Mesenchymal stem cell (in vitro differentiated cells and primary cell): ENCODE measurements at regions not wholly inside any gene's neighbourhood (a gene's known extent, or its start where the extent isn't known, plus 50 kb on each side); places are given as distances from the start of the nearest gene placed in this dataset.

Experiments used
- DNase-seq: peaks from one replicate; pipeline ENCODE4 v3.0.0-alpha.2; 2013
- H2AFZ ChIP-seq: one replicate; pipeline ENCODE4 v1.6.1; 2013; ENCODE audit warnings: low read depth, mild to moderate bottlenecking, control low read depth, inconsistent platforms, low read length, moderate library complexity
- H2AK5ac ChIP-seq: 2 replicates; pipeline ENCODE4 v1.6.1; 2013; ENCODE audit warnings: low read length, moderate library complexity, mild to moderate bottlenecking, inconsistent platforms; ENCODE audit not compliant: severe bottlenecking
- H2BK120ac ChIP-seq: one replicate; pipeline ENCODE4 v1.6.1; 2013; ENCODE audit warnings: low read depth, mild to moderate bottlenecking, inconsistent platforms, low read length, moderate library complexity
- H2BK12ac ChIP-seq, 2 experiments: one replicate each; pipeline ENCODE4 v1.6.1; 2013; ENCODE audit warnings: inconsistent platforms in 2 of 2, low read length in 2 of 2, mild to moderate bottlenecking in 2 of 2, moderate library complexity in 2 of 2, control low read depth in 1 of 2
- H2BK15ac ChIP-seq: one replicate; pipeline ENCODE4 v1.6.1; 2013; ENCODE audit warnings: mild to moderate bottlenecking, low read depth, inconsistent platforms; ENCODE audit not compliant: poor library complexity, severe bottlenecking
- H2BK5ac ChIP-seq: 2 replicates; pipeline ENCODE4 v1.6.1; 2013; ENCODE audit warnings: low read depth, mild to moderate bottlenecking, low read length, control low read depth, inconsistent platforms; ENCODE audit not compliant: poor library complexity, severe bottlenecking
- H3K14ac ChIP-seq, 2 experiments: one replicate each; pipeline ENCODE4 v1.6.1; 2013; ENCODE audit warnings: inconsistent platforms in 2 of 2, low read length in 2 of 2, control low read depth in 1 of 2, mild to moderate bottlenecking in 1 of 2, moderate library complexity in 1 of 2
- H3K18ac ChIP-seq, 2 experiments: one replicate each; pipeline ENCODE4 v1.6.1; 2013; ENCODE audit warnings: inconsistent platforms in 2 of 2, low read length in 2 of 2, control low read depth in 1 of 2, low read depth in 1 of 2, mild to moderate bottlenecking in 1 of 2
- H3K23ac ChIP-seq, 2 experiments: one replicate each; pipeline ENCODE4 v1.6.1; 2013; ENCODE audit warnings: inconsistent platforms in 2 of 2, low read length in 2 of 2, mild to moderate bottlenecking in 2 of 2, moderate library complexity in 2 of 2, control low read depth in 1 of 2
- H3K27ac ChIP-seq: 2 replicates; pipeline ENCODE4 v1.5.1; 2013; ENCODE audit warnings: mild to moderate bottlenecking, moderate library complexity, low read length, control low read depth, inconsistent platforms; ENCODE audit not compliant: poor library complexity, severe bottlenecking
- H3K27me3 ChIP-seq, 2 experiments: 2 replicates each; pipeline versions ENCODE4 v1.6.1 to v1.7.0; 2013; ENCODE audit warnings: low read length in 2 of 2, mild to moderate bottlenecking in 2 of 2, moderate library complexity in 2 of 2, control low read depth in 1 of 2, inconsistent platforms in 1 of 2; ENCODE audit not compliant: control insufficient read depth in 1 of 2, insufficient read depth in 1 of 2
- H3K36me3 ChIP-seq, 2 experiments: 2 replicates each; pipeline versions ENCODE4 v1.6.1 to v1.7.0; 2013; ENCODE audit warnings: low read length in 2 of 2, control low read depth in 1 of 2, inconsistent platforms in 1 of 2, low read depth in 1 of 2, mild to moderate bottlenecking in 1 of 2; ENCODE audit not compliant: insufficient read depth in 2 of 2, control insufficient read depth in 1 of 2
- H3K4ac ChIP-seq, 2 experiments: one replicate each; pipeline ENCODE4 v1.6.1; 2013; ENCODE audit warnings: inconsistent platforms in 2 of 2, low read length in 2 of 2, mild to moderate bottlenecking in 2 of 2, moderate library complexity in 2 of 2, control low read depth in 1 of 2, low read depth in 1 of 2
- H3K4me1 ChIP-seq: 2 replicates; pipeline ENCODE4 v1.6.1; 2013; ENCODE audit warnings: low read depth, low read length, control low read depth; ENCODE audit not compliant: control insufficient read depth, insufficient read depth
- H3K4me2 ChIP-seq: 2 replicates; pipeline ENCODE4 v1.6.1; 2013; ENCODE audit warnings: low read length, mild to moderate bottlenecking, inconsistent platforms; ENCODE audit not compliant: poor library complexity, severe bottlenecking
- H3K4me3 ChIP-seq, 2 experiments: 2 replicates each; pipeline versions ENCODE4 v1.5.1 to v1.7.0; 2013; ENCODE audit warnings: low read length in 2 of 2, mild to moderate bottlenecking in 2 of 2, control low read depth in 1 of 2, low read depth in 1 of 2; ENCODE audit not compliant: insufficient read depth in 1 of 2
- H3K79me1 ChIP-seq: replicated peaks from 2 replicates; pipeline ENCODE4 v1.6.1; 2013; ENCODE audit warnings: mild to moderate bottlenecking, control low read depth, low read length, inconsistent platforms; ENCODE audit not compliant: poor library complexity, severe bottlenecking
- H3K9ac ChIP-seq: 2 replicates; pipeline ENCODE4 v1.7.0; 2013; ENCODE audit warnings: mild to moderate bottlenecking, low read length, moderate library complexity
- H3K9me3 ChIP-seq: 2 replicates; pipeline ENCODE4 v1.7.0; 2013; ENCODE audit warnings: mild to moderate bottlenecking, low read length; ENCODE audit not compliant: control insufficient read depth
- H4K8ac ChIP-seq: one replicate; pipeline ENCODE4 v1.6.1; 2013; ENCODE audit warnings: inconsistent platforms, mild to moderate bottlenecking, low read length, moderate library complexity
- H4K91ac ChIP-seq: one replicate; pipeline ENCODE4 v1.6.1; 2013; ENCODE audit warnings: mild to moderate bottlenecking, low read length, inconsistent platforms
- WGBS: methylation state at CpG from one replicate; pipeline ENCODE4 v1.1.7; 2013; ENCODE audit warnings: mixed read lengths; 5-methylcytosine and 5-hydroxymethylcytosine counted together

DNA sequence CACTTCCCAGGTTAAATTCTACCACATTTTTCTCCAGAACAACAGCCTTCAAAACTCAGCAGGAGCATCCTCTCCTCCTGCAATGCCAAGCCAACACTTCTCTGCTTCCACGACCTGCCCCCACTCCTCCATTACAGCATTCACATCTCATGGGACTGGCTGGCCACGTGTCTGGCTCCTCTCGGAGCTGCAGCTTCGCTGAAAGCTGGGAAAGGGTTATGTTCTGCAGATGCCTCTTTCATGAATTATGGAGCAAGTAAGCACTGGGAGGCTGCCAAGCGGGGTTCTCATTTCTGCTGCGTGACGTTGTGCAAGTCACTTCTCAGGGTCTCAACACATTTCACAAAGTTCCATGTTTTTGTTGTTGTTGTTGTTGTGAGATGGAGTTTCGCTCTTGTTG, 142.2 kb upstream of the RFLNA start:
- H3K4me1 ChIP-seq, result no peaks in the 10 kb centered on the region
- H4K8ac ChIP-seq, result no peak overlapping the region
- no peak overlapping the region for H3K4ac ChIP-seq
- no peak overlapping the region for H3K9ac ChIP-seq
- no peak overlapping the region for H3K23ac ChIP-seq
- no peak for DNase-seq
- no peak overlapping the region for H3K14ac ChIP-seq
- H2AK5ac ChIP-seq, result no peak overlapping the region
- no peak overlapping the region for H2BK5ac ChIP-seq
- H2BK12ac ChIP-seq, result no peak overlapping the region
- no peak overlapping the region for H2BK15ac ChIP-seq
- H3K36me3 ChIP-seq, result no peaks in the 10 kb centered on the region
- H3K27me3 ChIP-seq, result peaks cover 18 to 24% of the 10 kb centered on the region in 2 experiments
- H3K9me3 ChIP-seq, result peaks cover 3% of the 10 kb centered on the region
- H2AFZ ChIP-seq, result no peak overlapping the region
- no peaks in the 10 kb centered on the region for H3K79me1 ChIP-seq
- H2BK120ac ChIP-seq, result no peak overlapping the region
- no peak overlapping the region for H3K27ac ChIP-seq
- WGBS, result 82% methylated on average over 8 of the region's 8 CpGs
- H3K18ac ChIP-seq, result no peak overlapping the region
- H4K91ac ChIP-seq, result no peak overlapping the region
- no peak overlapping the region for H3K4me2 ChIP-seq
- no peak overlapping the region for H3K4me3 ChIP-seq

DNA sequence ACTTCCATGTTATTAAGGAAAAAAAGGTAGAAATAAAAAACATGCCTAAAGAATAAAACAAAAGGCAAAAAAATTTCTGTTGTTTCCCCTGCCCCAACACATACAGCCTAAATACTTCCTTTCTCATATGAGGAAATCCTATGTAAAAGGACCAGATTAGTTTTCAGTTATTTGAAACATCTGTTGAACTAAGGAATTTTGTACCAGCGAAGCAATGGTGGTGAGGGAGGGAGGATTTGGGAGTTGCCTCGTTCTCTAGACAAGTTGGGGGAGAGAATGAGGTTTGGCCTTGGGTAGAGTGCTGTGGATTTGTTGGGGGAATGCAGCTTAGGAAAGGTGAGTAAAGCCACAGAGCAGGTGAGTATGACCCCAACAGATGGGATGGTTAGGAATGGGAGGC, 141.5 kb upstream of the RFLNA start:
- Histone ChIP-seq H3K4me3 (no peak overlapping the region), H3K4me2 (no peak overlapping the region), H3K18ac (no peak overlapping the region), H2AK5ac (no peak overlapping the region), H3K9me3 (peaks cover 3% of the 10 kb centered on the region), H3K79me1 (no peaks in the 10 kb centered on the region), H3K27me3 (peaks cover 17 to 28% of the 10 kb centered on the region in 2 experiments), H3K14ac (no peak overlapping the region), H3K9ac (no peak overlapping the region), H2AFZ (no peak overlapping the region), H2BK15ac (no peak overlapping the region), H3K36me3 (no peaks in the 10 kb centered on the region), H2BK12ac (no peak overlapping the region), H3K27ac (no peak overlapping the region), H3K4me1 (no peaks in the 10 kb centered on the region), H2BK120ac (no peak overlapping the region), H4K91ac (no peak overlapping the region), H3K4ac (no peak overlapping the region), H3K23ac (no peak overlapping the region), H4K8ac (no peak overlapping the region), H2BK5ac (no peak overlapping the region)
- WGBS, result 82% methylated on average over 2 of the region's 2 CpGs
- no peak for DNase-seq

DNA sequence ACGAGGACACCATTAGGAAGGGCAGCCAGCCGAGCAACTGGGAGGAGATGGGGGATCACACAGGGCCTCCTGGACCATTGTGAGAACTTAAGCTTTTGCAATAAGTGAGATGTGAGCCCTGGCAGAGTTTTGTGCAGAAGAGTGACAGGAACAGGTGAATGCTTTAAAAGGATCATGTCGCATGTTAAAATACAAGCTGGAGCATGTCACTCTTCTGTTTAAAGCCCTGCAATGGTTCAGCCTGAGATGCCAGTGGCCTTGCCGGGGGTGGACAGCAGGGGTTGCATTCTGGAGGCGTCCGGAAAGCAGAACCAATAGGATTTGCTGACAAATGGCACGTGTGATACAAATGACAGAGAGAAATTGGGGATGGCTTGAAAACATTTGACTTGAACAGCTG, 137.5 kb upstream of the RFLNA start:
- Histone ChIP-seq H3K4me3 (no peak overlapping the region), H3K27me3 (peaks cover 4 to 31% of the 10 kb centered on the region in 2 experiments)

DNA sequence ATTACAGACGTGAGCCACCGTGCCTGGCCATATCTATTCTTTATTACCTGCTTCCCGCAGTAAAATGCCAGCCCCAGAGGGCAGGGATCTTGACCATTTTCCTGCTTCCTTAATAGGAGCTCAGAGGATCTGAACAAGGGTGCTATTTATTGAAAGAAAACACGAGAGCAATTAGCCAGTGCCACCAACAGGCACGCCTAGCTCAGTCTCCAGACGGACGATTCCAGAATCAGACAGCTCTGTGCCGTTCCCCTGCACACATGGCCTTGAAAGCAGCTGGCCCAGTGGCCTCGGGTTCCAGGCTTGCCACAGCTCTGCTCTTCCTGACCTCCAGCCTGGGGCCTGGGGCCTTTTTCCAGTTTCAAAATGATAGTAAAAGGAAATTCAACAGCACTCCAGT, 135.2 kb upstream of the RFLNA start:
- 76% methylated on average over 9 of the region's 9 CpGs for WGBS
- H3K4ac ChIP-seq, result no peak overlapping the region

More for the DNA sequence above, 137.5 kb upstream of the RFLNA start:
- 89% methylated on average over 7 of the region's 7 CpGs for WGBS
- H2BK15ac ChIP-seq, result no peak overlapping the region
- H3K79me1 ChIP-seq, result no peaks in the 10 kb centered on the region
- H2AFZ ChIP-seq, result no peak overlapping the region
- no peak overlapping the region for H3K14ac ChIP-seq
- no peaks in the 10 kb centered on the region for H3K9me3 ChIP-seq
- H2BK120ac ChIP-seq, result no peak overlapping the region
- H3K4me2 ChIP-seq, result no peak overlapping the region
- no peaks in the 10 kb centered on the region for H3K36me3 ChIP-seq
- no peak overlapping the region for H3K9ac ChIP-seq
- no peak overlapping the region for H4K8ac ChIP-seq
- no peak overlapping the region for H2BK5ac ChIP-seq
- H2AK5ac ChIP-seq, result no peak overlapping the region
- H2BK12ac ChIP-seq, result no peak overlapping the region
- no peak overlapping the region for H3K27ac ChIP-seq
- no peak overlapping the region for H4K91ac ChIP-seq
- H3K4me1 ChIP-seq, result peaks cover 5% of the 10 kb centered on the region
- DNase-seq, result no peak
- no peak overlapping the region for H3K4ac ChIP-seq
- no peak overlapping the region for H3K18ac ChIP-seq
- H3K23ac ChIP-seq, result no peak overlapping the region

More for the DNA sequence above, 135.2 kb upstream of the RFLNA start:
- Histone ChIP-seq H2AK5ac (no peak overlapping the region), H3K4me1 (peaks cover 5% of the 10 kb centered on the region), H3K9me3 (no peaks in the 10 kb centered on the region), H3K9ac (no peak overlapping the region), H4K8ac (no peak overlapping the region), H4K91ac (no peak overlapping the region), H3K27ac (no peak overlapping the region), H3K14ac (no peak overlapping the region), H2BK12ac (no peak overlapping the region), H3K4me2 (no peak overlapping the region), H2BK5ac (no peak overlapping the region), H3K79me1 (no peaks in the 10 kb centered on the region), H2BK120ac (no peak overlapping the region), H2AFZ (no peak overlapping the region), H2BK15ac (no peak overlapping the region), H3K27me3 (peaks cover 0 to 22% of the 10 kb centered on the region in 2 experiments), H3K18ac (no peak overlapping the region), H3K36me3 (no peaks in the 10 kb centered on the region), H3K4me3 (no peak overlapping the region), H3K23ac (no peak overlapping the region)
- no peak for DNase-seq
